T-helper 2 cell treated with Interferon-gamma antibody and Interleukin-4, amounts not matched to agents 100 ng/mL and 5 ng/mL, for 36 hours (primary cell): ENCODE measurements at regions not wholly inside any gene's neighbourhood (a gene's known extent, or its start where the extent isn't known, plus 50 kb on each side); places are given as distances from the start of the nearest gene placed in this dataset.
"Not testable (repeated sequence)": the region's sequence is repeated elsewhere in the genome, so short reads cannot be mapped to it uniquely, and the experiment has no call there.

Experiments
- intact Hi-C: fragments of 100-400 bp; cut with micrococcal nuclease; formaldehyde crosslinking; loops from one replicate; pipeline ENCODE4 v1.15.1; 2023

GRCh38 chr4:28256295-28256694, 1395.7 kb downstream of the STIM2 start:
- intact Hi-C loops: no loop called here

DNA sequence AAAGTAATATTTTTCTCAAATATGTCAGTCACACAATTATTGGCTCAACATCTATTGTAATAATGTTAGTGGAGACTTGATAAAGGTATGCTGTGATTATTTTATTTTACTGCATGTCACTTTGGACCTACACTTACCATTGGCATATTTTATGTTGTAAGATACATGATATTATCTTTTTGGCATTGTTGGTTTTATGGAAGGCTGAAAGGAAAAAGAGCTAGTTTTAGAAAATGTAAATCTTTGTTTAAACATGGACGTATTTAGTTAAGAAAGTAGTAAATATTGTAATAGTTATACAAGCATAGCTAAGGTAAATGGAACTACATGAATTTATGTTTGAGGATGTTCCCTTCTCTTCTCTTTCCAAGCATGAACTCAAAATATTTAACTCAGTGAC, 1399.3 kb downstream of the STIM2 start:
- intact Hi-C loops: no loop called here

DNA sequence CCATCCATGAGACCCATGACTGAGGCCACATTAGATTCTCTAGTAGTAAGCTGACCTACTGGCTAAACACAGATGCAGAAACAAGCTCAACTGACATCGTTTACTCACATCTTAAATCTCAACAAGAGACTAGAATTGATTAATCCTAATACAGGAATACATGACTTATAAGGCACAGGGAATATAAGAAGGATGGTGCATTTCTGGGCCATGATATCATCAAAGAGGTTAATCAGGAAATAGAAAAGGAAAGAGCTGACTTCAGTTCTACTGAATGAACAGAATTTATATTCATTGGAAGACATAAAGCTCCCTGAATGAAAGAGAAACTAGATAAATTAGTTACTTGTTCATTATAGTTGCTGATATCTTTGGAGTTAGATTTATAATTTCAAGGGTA, 1406.5 kb downstream of the STIM2 start:
- intact Hi-C loops: no loop called here

GRCh38 chr4:28269426-28269825, 1408.8 kb downstream of the STIM2 start:
- intact Hi-C loops: no loop called here

DNA sequence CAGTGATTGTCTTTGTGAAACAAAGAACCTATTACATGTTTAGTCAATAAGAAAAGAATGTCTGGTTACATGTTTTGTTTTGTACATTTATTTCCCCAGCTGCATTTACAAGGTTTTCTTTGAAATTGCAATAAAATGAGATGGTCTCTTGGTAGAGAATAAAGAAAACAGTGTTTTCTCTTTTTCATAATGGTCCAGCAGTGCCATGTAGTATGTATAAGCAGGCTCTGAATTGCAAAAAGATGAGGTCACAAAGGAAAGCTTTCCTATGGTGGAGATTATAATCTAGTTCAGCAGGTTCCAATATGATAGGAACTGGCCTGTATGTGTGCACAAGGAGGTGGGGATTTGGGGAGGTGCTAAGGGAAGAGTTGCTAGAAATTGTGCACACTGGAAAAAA, 1417.3 kb downstream of the STIM2 start:
- intact Hi-C loops: no loop called here

- intact Hi-C loops: no loop called here
Measured at GRCh38 chr4:28278676-28279075, 1418.0 kb downstream of the STIM2 start.

DNA sequence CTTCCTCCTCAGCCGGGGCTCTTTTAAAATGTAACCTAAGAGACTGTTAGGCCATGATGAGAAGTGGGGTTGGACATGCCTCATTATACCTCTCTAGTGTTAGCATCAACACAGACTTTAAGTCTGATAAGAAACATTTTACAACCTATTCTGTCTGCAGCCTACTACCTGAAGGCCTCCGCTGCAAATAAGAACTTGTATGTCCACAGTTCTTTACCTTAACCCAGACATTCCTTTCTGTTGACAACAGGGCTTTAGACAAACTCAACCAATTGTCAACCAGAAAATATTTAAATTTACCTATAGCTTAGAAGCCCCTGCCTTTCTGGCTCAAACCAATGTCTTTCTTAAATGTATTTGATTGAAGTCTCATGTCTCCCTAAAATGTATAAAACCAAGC, 1418.6 kb downstream of the STIM2 start:
- intact Hi-C loops: no loop called here

GRCh38 chr4:28286266-28286665, 1425.6 kb downstream of the STIM2 start:
- intact Hi-C loops: not testable (repeated sequence)

- intact Hi-C loops: no loop called here
Measured at GRCh38 chr4:28287831-28288233, 1427.2 kb downstream of the STIM2 start.

DNA sequence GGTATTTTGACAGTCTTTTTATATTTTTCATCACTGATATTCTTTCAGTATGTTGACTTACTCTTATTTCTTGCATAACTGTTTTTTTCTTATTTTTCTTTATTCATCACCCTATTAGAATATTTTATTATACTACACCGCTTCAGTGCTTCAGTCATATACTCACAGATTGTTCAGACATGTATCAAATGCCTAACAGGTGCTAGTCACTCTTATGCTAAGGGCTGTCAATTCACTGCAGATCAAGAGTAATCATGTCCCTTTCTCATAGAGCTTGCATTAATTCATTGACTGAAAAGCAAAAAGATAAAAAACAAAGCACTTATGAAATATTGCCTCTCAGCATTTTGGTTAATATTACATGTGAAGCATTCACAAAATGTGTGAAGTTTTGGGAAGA, 1435.6 kb downstream of the STIM2 start:
- intact Hi-C loops: no loop called here

- intact Hi-C loops: no loop called here
Measured at GRCh38 chr4:28310926-28311325, 1450.3 kb downstream of the STIM2 start.

DNA sequence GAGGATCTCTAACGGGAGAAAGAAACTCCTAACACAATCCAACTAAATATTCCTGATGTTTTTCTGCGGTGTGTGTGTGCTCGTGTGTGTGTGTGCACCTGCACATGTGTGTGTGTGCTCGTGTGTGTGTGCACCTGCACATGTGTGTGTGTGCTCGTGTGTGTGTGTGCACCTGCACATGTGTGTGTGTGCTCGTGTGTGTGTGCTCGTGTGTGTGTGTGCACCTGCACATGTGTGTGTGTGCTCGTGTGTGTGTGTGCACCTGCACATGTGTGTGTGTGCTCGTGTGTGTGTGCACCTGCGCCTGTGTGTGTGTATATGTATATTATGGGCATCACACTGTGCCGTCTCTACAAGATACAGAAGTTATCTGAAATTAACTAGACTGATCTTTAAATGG, 1451.9 kb downstream of the STIM2 start:
- intact Hi-C loops: not testable (repeated sequence)

- intact Hi-C loops: no loop called here
Measured at GRCh38 chr4:28313729-28314713, 1453.4 kb downstream of the STIM2 start.

DNA sequence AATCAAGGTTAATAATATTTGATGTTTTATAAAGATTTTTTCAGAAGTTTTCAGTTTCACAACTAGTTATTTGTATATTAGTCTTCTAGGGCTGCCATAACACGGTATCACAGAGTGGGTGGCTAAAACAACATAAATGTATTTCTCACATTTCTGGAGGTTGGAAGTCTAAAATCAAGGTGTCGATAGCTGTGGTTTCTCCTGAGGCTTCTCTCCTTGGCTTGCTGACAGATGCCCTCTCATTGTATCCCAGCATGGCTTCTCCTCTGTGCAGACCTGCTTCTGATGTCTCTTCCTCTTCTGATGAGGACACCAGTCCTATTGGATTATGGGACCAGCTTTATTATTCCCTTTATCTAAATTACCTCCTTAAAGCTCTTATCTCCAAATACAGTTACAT, 1456.6 kb downstream of the STIM2 start:
- intact Hi-C loops: no loop called here

- intact Hi-C loops: no loop called here
Measured at GRCh38 chr4:28334249-28334648, 1473.6 kb downstream of the STIM2 start.

DNA sequence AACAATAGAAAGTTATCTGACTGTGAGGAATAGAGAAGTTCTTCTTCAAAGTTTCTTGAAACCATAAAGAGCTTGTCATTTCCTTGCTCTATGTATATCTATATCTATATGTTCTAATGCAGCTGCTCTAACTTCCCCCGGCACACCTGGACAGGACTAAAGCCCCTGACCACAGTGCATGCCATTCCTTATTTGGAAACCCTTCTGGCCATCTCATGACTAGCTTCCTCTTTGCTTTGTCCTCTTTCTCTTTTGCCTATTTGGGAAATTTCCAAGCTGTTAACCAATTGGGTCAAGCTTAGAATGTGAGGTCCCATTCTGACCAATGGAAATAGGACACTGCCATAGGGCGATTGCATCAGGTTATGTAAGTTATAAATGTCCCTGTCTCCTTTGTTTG, 1481.1 kb downstream of the STIM2 start:
- intact Hi-C loops: no loop called here

DNA sequence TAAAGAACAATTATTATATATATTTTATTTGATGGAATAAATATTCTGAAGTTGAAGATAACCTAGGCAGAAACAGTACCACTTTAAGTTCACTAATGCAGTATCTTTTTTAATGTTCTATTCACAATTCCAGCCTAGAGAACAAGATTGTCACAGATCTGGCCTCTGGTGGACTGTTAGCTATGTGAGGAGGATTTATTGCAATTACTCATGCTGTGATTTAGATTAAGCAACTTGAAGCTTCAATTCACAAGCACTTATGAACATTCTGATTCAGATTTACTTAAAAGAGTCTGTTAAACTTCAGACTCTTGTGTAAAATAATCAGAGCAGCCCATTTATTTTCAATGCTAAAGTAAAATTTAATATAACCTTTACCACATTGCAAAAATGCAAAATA, 1489.8 kb downstream of the STIM2 start:
- intact Hi-C loops: no loop called here

GRCh38 chr4:28351102-28351501, 1490.5 kb downstream of the STIM2 start:
- intact Hi-C loops: no loop called here

- intact Hi-C loops: no loop called here
Measured at GRCh38 chr4:28351826-28352225, 1491.2 kb downstream of the STIM2 start.

DNA sequence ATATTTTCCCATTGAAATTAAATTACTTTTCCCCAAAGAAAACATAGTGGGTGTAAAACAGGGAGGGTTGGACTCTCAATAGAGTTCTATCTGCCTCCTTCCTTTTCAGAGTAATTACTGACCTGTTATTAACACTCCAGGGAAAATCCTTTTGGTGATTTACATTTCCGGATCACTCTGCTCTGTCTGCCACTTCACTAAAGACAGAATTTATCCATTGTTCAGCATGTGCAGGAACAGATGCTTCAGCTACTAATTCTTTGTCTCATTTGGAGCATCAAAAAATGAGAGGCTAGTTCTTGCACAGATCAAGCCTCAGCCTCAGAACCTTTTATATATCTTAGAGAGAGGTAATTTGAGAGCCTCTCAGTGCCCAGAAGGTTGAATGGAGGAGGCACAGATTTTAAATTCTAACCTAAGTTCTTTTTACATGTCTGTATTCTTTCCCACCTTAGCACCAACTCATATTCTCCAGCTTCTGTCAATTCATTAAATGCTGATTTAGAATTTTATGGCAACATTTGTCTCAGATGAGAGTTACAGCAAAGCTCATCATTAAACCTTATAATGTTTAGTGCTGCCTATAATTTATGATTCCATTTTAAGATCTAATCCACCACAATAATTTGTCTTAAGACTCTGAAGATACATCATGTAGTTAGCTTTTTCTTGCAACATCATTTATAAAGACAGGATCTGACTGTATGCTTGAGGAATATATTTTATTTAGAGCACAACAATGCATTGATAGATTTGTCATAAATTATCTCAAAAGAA, 1494.4 kb downstream of the STIM2 start:
- intact Hi-C loops: no loop called here

DNA sequence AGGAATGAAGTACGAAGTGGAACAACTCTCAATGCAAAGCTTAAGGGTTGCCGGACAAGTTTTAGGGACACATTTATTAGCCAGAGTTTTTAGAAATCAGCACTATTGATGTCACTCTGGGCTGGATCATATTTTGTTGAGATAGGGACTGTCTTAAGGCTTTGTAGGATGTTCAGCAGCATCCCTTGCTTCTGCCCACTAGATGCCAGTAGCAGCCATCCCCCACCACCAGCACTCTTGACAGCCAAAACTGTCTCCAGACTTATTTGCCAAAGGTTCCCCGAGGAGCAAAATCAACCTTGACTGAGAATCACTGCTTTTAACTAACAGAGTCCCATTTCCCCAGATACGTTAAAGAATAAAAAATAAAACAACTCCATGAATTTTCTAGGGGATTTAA, 1497.3 kb downstream of the STIM2 start:
- intact Hi-C loops: no loop called here

- intact Hi-C loops: no loop called here
Measured at GRCh38 chr4:28358606-28359005, 1498.0 kb downstream of the STIM2 start.
